A549 (cell line): ENCODE measurements at regions not wholly inside any gene's neighbourhood (a gene's known extent, or its start where the extent isn't known, plus 50 kb on each side); places are given as distances from the start of the nearest gene placed in this dataset.

Source experiments
- ATAC-seq, 2 experiments: fragments of 200-7000 bp in 1 of 2; fragments of >200 bp in 1 of 2; cut with Nextera tagmentation in 1 of 2; cut with Tn5 transposase in 1 of 2; 3 replicates each; pipeline versions ENCODE4 v1.8.0 to v1.9.1; 2018 to 2020; ENCODE audit warnings: mild to moderate bottlenecking in 1 of 2, moderate library complexity in 1 of 2
- CTCF ChIA-PET: fragments of 300-600 bp; sonication (Branson Sonifier 250); formaldehyde crosslinking; extraction: SDS; loops from one replicate; lab custom pipeline; 2021; ENCODE audit warnings: antibody characterized with exemption, inconsistent platforms; lab: Yijun Ruan, JAX
- POLR2A ChIA-PET: fragments of 350-600 bp; formaldehyde crosslinking; extraction: SDS; loops from one replicate; lab custom pipeline; 2021; ENCODE audit warnings: antibody characterized with exemption, inconsistent platforms; lab: Yijun Ruan, JAX
- DNase-seq, 2 experiments: peaks; one replicate each; pipeline versions ENCODE4 v3.0.0 to v3.0.0-alpha.2; 2011 to 2016; ENCODE audit warnings: low read depth in 1 of 2, low spot score in 1 of 2
- FAIRE-seq: peaks from 2 replicates; lab custom pipeline; 2011; peaks lifted over from hg19 to GRCh38; lab: Jason Lieb, UNC
- H3K27ac ChIP-seq, 2 experiments: fragments of >200 bp; sonication (Bioruptor Twin); formaldehyde crosslinking; 3 replicates each; pipeline ENCODE4 v1.5.1; 2016 to 2017
- H3K4me1 ChIP-seq: fragments of >200 bp; sonication (Bioruptor Twin); formaldehyde crosslinking; 3 replicates; pipeline ENCODE4 v1.6.1; 2016
- H3K4me2 ChIP-seq: fragments of >200 bp; sonication (Bioruptor Twin); formaldehyde crosslinking; 3 replicates; pipeline ENCODE4 v1.6.1; 2016
- H3K4me3 ChIP-seq: fragments of >200 bp; sonication (Bioruptor Twin); formaldehyde crosslinking; 3 replicates; pipeline ENCODE4 v1.5.1; 2016
- H3K9me3 ChIP-seq: fragments of >200 bp; sonication (Bioruptor Twin); formaldehyde crosslinking; 3 replicates; pipeline ENCODE4 v1.6.1; 2016
- BHLHE40 ChIP-seq: IDR thresholded peaks from 2 replicates; pipeline ENCODE4 v1.6.1; 2012; ENCODE audit warnings: low read depth, low read length, inconsistent platforms
- CHD4 ChIP-seq: fragments of 200-600 bp; sonication (generic); IDR thresholded peaks from 2 replicates; pipeline ENCODE4 v1.6.1; 2016; ENCODE audit warnings: antibody characterized with exemption, mild to moderate bottlenecking, borderline replicate concordance
- EHMT2 ChIP-seq: fragments of 200-600 bp; sonication (generic); IDR thresholded peaks from 2 replicates; pipeline ENCODE4 v1.6.1; 2016; ENCODE audit warnings: antibody characterized with exemption, low read depth, mild to moderate bottlenecking, moderate library complexity
- ESRRA ChIP-seq: fragments of 150-350 bp; IDR thresholded peaks from 2 replicates; pipeline ENCODE4 v1.6.1; 2014; ENCODE audit warnings: mild to moderate bottlenecking, low read length, borderline replicate concordance
- FOXS1 ChIP-seq: fragments of 250-450 bp; sonication (Bioruptor Pico); IDR thresholded peaks from 2 replicates; pipeline ENCODE4 v1.5.0; 2020; ENCODE audit warnings: mild to moderate bottlenecking, moderate library complexity
- HES2 ChIP-seq: fragments of >200 bp; sonication (Bioruptor Twin); formaldehyde crosslinking; IDR thresholded peaks from 2 replicates; pipeline ENCODE4 v1.6.1; 2016
- HEYL ChIP-seq: fragments of 250-450 bp; sonication (Bioruptor Pico); IDR thresholded peaks from 2 replicates; pipeline ENCODE4 v1.8.0; 2021; ENCODE audit warnings: mild to moderate bottlenecking, moderate library complexity
- HOXB13 ChIP-seq: fragments of 250-450 bp; sonication (Bioruptor Pico); IDR thresholded peaks from 2 replicates; pipeline ENCODE4 v1.5.0; 2020; ENCODE audit warnings: low read depth, mild to moderate bottlenecking, moderate library complexity
- JUN ChIP-seq, 2 experiments: fragments of >200 bp; sonication (Bioruptor Twin); formaldehyde crosslinking; IDR thresholded peaks; 2 replicates in 1 of 2; 3 replicates in 1 of 2; pipeline ENCODE4 v1.6.1; 2016 to 2017
- KDM1A ChIP-seq: fragments of 200-600 bp; sonication (generic); IDR thresholded peaks from 2 replicates; pipeline ENCODE4 v1.6.1; 2016; ENCODE audit warnings: low read depth, mild to moderate bottlenecking
- KDM5A ChIP-seq: fragments of 200-600 bp; sonication (generic); IDR thresholded peaks from 2 replicates; pipeline ENCODE4 v1.6.1; 2016; ENCODE audit warnings: antibody characterized with exemption, mild to moderate bottlenecking
- NPAS2 ChIP-seq: fragments of 250-450 bp; sonication (Bioruptor Pico); IDR thresholded peaks from 2 replicates; pipeline ENCODE4 v1.8.0; 2022; ENCODE audit warnings: mild to moderate bottlenecking, moderate library complexity, borderline replicate concordance
- NR3C1 ChIP-seq: fragments of >200 bp; sonication (Bioruptor Twin); formaldehyde crosslinking; IDR thresholded peaks from 3 replicates; pipeline ENCODE4 v1.6.1; 2017
- PBX3 ChIP-seq: IDR thresholded peaks from 2 replicates; pipeline ENCODE4 v1.6.1; 2012
- PHF8 ChIP-seq: fragments of 200-600 bp; sonication (generic); IDR thresholded peaks from 2 replicates; pipeline ENCODE4 v1.6.1; 2016; ENCODE audit warnings: low read depth, mild to moderate bottlenecking, antibody characterized with exemption, moderate library complexity, borderline replicate concordance
- RAD21 ChIP-seq, 2 experiments: fragments of >200 bp in 1 of 2; sonication (Bioruptor Twin) in 1 of 2; formaldehyde crosslinking in 1 of 2; IDR thresholded peaks in 1 of 2; conservative IDR thresholded peaks in 1 of 2; 2 replicates in 1 of 2; 3 replicates in 1 of 2; pipeline ENCODE4 v1.6.1; 2012 to 2018; ENCODE audit warnings: inconsistent platforms in 1 of 2
- RARB ChIP-seq: fragments of 250-450 bp; sonication (Bioruptor Pico); IDR thresholded peaks from 2 replicates; pipeline ENCODE4 v1.8.0; 2021; ENCODE audit warnings: mild to moderate bottlenecking, moderate library complexity
- RFX5 ChIP-seq: fragments of 450-650 bp; IDR thresholded peaks from 2 replicates; pipeline ENCODE4 v1.7.1; 2014; ENCODE audit warnings: antibody characterized with exemption, mild to moderate bottlenecking, moderate library complexity
- RNF2 ChIP-seq: fragments of 200-600 bp; sonication (generic); IDR thresholded peaks from 2 replicates; pipeline ENCODE4 v1.6.1; 2016; ENCODE audit warnings: low read depth, mild to moderate bottlenecking, antibody characterized with exemption, moderate library complexity, borderline replicate concordance
- SREBF2 ChIP-seq: fragments of 450-650 bp; IDR thresholded peaks from 2 replicates; pipeline ENCODE4 v1.6.1; 2014; ENCODE audit warnings: mild to moderate bottlenecking, moderate library complexity
- TFCP2L1 ChIP-seq: fragments of 250-450 bp; sonication (Bioruptor Pico); IDR thresholded peaks from 2 replicates; pipeline ENCODE4 v1.5.0; 2021; ENCODE audit warnings: mild to moderate bottlenecking
- WGBS: methylation state at CpG from one replicate; pipeline ENCODE4 v1.1.6; 2017; ENCODE audit errors: missing lambda C conversion rate; 5-methylcytosine and 5-hydroxymethylcytosine counted together
- TF ChIP-seq, protein P1 (sequence below): fragments of 150-350 bp; IDR thresholded peaks from 2 replicates; pipeline ENCODE4 v1.6.1; 2014; ENCODE audit warnings: low read depth, mild to moderate bottlenecking, low read length
- TF ChIP-seq, protein P2 (sequence below): fragments of 250-450 bp; sonication (Bioruptor Pico); IDR thresholded peaks from 2 replicates; pipeline ENCODE4 v1.5.0; 2020; ENCODE audit warnings: low read depth, mild to moderate bottlenecking, moderate library complexity
- TF ChIP-seq, protein P3 (sequence below): IDR thresholded peaks from 2 replicates; pipeline ENCODE4 v1.6.1; 2012; ENCODE audit warnings: low read depth, borderline replicate concordance

DNA sequence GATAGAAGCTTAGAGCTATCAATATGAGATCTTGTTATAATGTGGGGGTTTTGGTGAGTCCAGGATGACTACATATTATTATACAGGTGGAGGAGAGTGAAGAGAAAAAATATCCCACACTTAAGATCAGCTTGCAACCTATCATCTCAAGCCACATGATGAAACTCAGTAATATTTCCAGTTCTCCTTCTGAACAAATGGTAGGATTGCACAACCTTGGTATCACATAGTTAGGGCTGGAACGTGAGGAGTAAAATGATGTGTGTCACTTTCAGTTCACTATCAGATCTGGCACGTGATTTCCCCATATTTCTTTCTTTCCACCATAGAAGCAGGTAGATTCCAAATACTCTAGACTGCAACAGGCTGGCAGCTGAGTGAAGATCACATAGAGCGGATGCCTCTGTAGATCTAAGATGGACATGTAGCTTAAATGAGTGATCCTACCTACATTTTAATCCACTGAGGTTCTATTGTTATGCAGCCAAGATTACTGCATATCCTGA, 150.6 kb upstream of the ANKRD50 start:
- ChIA-PET POLR2A (no interaction called here), CTCF (interaction anchor here (0.6 kb wide), 1 partner anchor 287 kb away, joined by 5 read pairs; no protein-coding TSS in a partner anchor)
- ATAC-seq (no peak), FAIRE-seq (no peak), DNase-seq (no peak)
- TF ChIP-seq PHF8 (no peak), BHLHE40 (no peak), JUN (IDR thresholded peaks at IDR 0.05) (no peak), RNF2 (no peak), HES2 (no peak), ESRRA (no peak), RFX5 (no peak), TFCP2L1 (CRISPR knock-in tag) (no peak), EHMT2 (no peak), NPAS2 (CRISPR knock-in tag) (no peak), FOXS1 (no peak), RAD21 (conservative IDR thresholded peaks at IDR 0.05 in 1 of 2, IDR thresholded peaks at IDR 0.05 in 1 of 2) (no peak)
- TF ChIP-seq, protein P1, sequence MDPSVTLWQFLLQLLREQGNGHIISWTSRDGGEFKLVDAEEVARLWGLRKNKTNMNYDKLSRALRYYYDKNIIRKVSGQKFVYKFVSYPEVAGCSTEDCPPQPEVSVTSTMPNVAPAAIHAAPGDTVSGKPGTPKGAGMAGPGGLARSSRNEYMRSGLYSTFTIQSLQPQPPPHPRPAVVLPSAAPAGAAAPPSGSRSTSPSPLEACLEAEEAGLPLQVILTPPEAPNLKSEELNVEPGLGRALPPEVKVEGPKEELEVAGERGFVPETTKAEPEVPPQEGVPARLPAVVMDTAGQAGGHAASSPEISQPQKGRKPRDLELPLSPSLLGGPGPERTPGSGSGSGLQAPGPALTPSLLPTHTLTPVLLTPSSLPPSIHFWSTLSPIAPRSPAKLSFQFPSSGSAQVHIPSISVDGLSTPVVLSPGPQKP = no peak
- TF ChIP-seq, protein P2, sequence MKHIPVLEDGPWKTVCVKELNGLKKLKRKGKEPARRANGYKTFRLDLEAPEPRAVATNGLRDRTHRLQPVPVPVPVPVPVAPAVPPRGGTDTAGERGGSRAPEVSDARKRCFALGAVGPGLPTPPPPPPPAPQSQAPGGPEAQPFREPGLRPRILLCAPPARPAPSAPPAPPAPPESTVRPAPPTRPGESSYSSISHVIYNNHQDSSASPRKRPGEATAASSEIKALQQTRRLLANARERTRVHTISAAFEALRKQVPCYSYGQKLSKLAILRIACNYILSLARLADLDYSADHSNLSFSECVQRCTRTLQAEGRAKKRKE (CRISPR knock-in tag) = no peak
- Histone ChIP-seq H3K9me3 (no peaks in the 10 kb centered on the region), H3K4me3 (no peak overlapping the region), H3K27ac (no peak overlapping the region), H3K4me2 (no peak overlapping the region), H3K4me1 (no peaks in the 10 kb centered on the region)
- WGBS = 44% methylated on average over 3 of the region's 3 CpGs

- DNase-seq = no peak
- FAIRE-seq = no peak
- no peak for TF ChIP-seq RNF2
- TF ChIP-seq SREBF2 = no peak
- no peak for TF ChIP-seq NR3C1
- TF ChIP-seq RARB = no peak
- TF ChIP-seq KDM5A = no peak
- TF ChIP-seq, protein P3, sequence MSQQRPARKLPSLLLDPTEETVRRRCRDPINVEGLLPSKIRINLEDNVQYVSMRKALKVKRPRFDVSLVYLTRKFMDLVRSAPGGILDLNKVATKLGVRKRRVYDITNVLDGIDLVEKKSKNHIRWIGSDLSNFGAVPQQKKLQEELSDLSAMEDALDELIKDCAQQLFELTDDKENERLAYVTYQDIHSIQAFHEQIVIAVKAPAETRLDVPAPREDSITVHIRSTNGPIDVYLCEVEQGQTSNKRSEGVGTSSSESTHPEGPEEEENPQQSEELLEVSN = no peak
- no peak for TF ChIP-seq EHMT2
- TF ChIP-seq HOXB13 (CRISPR knock-in tag) = no peak
- no peak for TF ChIP-seq FOXS1
- TF ChIP-seq CHD4 = no peak
- TF ChIP-seq KDM1A = no peak
- no peak for TF ChIP-seq PBX3
- no peak for TF ChIP-seq HEYL (CRISPR knock-in tag)
- Histone ChIP-seq H3K4me1 (no peaks in the 10 kb centered on the region), H3K4me2 (no peak overlapping the region), H3K27ac (no peak overlapping the region), H3K9me3 (no peaks in the 10 kb centered on the region), H3K4me3 (no peak overlapping the region)
- CTCF ChIA-PET = no interaction called here
- POLR2A ChIA-PET = no interaction called here
- no peak for ATAC-seq
These were observed 149.7 kb upstream of the ANKRD50 start for GRCh38 chr4:124862261-124862660.
